ENCODE measurements at regions not wholly inside any gene's neighbourhood (a gene's known extent, or its start where the extent isn't known, plus 50 kb on each side); places are given as distances from the start of the nearest gene placed in this dataset.

GRCh38 chr3:3599016-3599415 lies 200.2 kb upstream of the LRRN1 start:
- DNase-seq (ENCODE audit: low spot score) = no peak
- H3K36me3 Mint-ChIP-seq (ENCODE audit: low read depth) = no peaks in the 10 kb centered on the region
- no peaks in the 10 kb centered on the region for H3K27me3 Mint-ChIP-seq (ENCODE audit: low read depth)
- H3K27ac Mint-ChIP-seq = no peak overlapping the region
- H3K4me1 Mint-ChIP-seq (ENCODE audit: low read depth) = no peaks in the 10 kb centered on the region
- no peak overlapping the region for H3K4me3 Mint-ChIP-seq
- H3K9me3 Mint-ChIP-seq = no peaks in the 10 kb centered on the region

GRCh38 chr3:3594986-3595385 lies 204.2 kb upstream of the LRRN1 start:
- no peak overlapping the region for H3K4me3 Mint-ChIP-seq
- H3K9me3 Mint-ChIP-seq = no peaks in the 10 kb centered on the region
- no peaks in the 10 kb centered on the region for H3K4me1 Mint-ChIP-seq (ENCODE audit: low read depth)
- no peaks in the 10 kb centered on the region for H3K36me3 Mint-ChIP-seq (ENCODE audit: low read depth)
- H3K27ac Mint-ChIP-seq = no peak overlapping the region
- no peak for DNase-seq (ENCODE audit: low spot score)
- H3K27me3 Mint-ChIP-seq (ENCODE audit: low read depth) = no peaks in the 10 kb centered on the region

GRCh38 chr3:3589715-3590130 lies 209.5 kb upstream of the LRRN1 start:
- Mint-ChIP-seq H3K9me3 (no peaks in the 10 kb centered on the region), H3K27ac (no peak overlapping the region)

GRCh38 chr3:3587647-3587972 lies 211.6 kb upstream of the LRRN1 start:
- no peak overlapping the region for H3K4me3 Mint-ChIP-seq
- H3K27ac Mint-ChIP-seq = no peak overlapping the region
- no peaks in the 10 kb centered on the region for H3K4me1 Mint-ChIP-seq (ENCODE audit: low read depth)
- no peak for DNase-seq (ENCODE audit: low spot score)
- H3K36me3 Mint-ChIP-seq (ENCODE audit: low read depth) = no peaks in the 10 kb centered on the region
- H3K27me3 Mint-ChIP-seq (ENCODE audit: low read depth) = no peaks in the 10 kb centered on the region
- H3K9me3 Mint-ChIP-seq = no peaks in the 10 kb centered on the region

More at GRCh38 chr3:3589715-3590130, 209.5 kb upstream of the LRRN1 start:
- Mint-ChIP-seq H3K36me3 (ENCODE audit: low read depth) (no peaks in the 10 kb centered on the region), H3K27me3 (ENCODE audit: low read depth) (no peaks in the 10 kb centered on the region), H3K4me1 (ENCODE audit: low read depth) (no peaks in the 10 kb centered on the region), H3K4me3 (no peak overlapping the region)
- no peak for DNase-seq (ENCODE audit: low spot score)

- Mint-ChIP-seq H3K27ac (no peak overlapping the region), H3K9me3 (no peaks in the 10 kb centered on the region)
Observed at GRCh38 chr3:3586843-3587646, 212.2 kb upstream of the LRRN1 start.

GRCh38 chr3:3586336-3586735 lies 212.9 kb upstream of the LRRN1 start:
- DNase-seq (ENCODE audit: low spot score) = no peak
- no peaks in the 10 kb centered on the region for H3K36me3 Mint-ChIP-seq (ENCODE audit: low read depth)
- H3K4me1 Mint-ChIP-seq (ENCODE audit: low read depth) = no peaks in the 10 kb centered on the region
- H3K4me3 Mint-ChIP-seq = no peak overlapping the region
- no peaks in the 10 kb centered on the region for H3K27me3 Mint-ChIP-seq (ENCODE audit: low read depth)
- H3K9me3 Mint-ChIP-seq = no peaks in the 10 kb centered on the region
- no peak overlapping the region for H3K27ac Mint-ChIP-seq

More at GRCh38 chr3:3586843-3587646, 212.2 kb upstream of the LRRN1 start:
- Mint-ChIP-seq H3K36me3 (ENCODE audit: low read depth) (no peaks in the 10 kb centered on the region), H3K27me3 (ENCODE audit: low read depth) (no peaks in the 10 kb centered on the region), H3K4me3 (no peak overlapping the region), H3K4me1 (ENCODE audit: low read depth) (no peaks in the 10 kb centered on the region)
- DNase-seq (ENCODE audit: low spot score) = no peak

- H3K4me1 Mint-ChIP-seq (ENCODE audit: low read depth) = no peaks in the 10 kb centered on the region
- no peak overlapping the region for H3K4me3 Mint-ChIP-seq
- no peaks in the 10 kb centered on the region for H3K27me3 Mint-ChIP-seq (ENCODE audit: low read depth)
- DNase-seq (ENCODE audit: low spot score) = no peak
- H3K9me3 Mint-ChIP-seq = no peaks in the 10 kb centered on the region
- H3K36me3 Mint-ChIP-seq (ENCODE audit: low read depth) = no peaks in the 10 kb centered on the region
- no peak overlapping the region for H3K27ac Mint-ChIP-seq
Observed at GRCh38 chr3:3579658-3580057, 219.6 kb upstream of the LRRN1 start.

GRCh38 chr3:3578718-3579117 lies 220.5 kb upstream of the LRRN1 start:
- no peaks in the 10 kb centered on the region for H3K27me3 Mint-ChIP-seq (ENCODE audit: low read depth)
- H3K36me3 Mint-ChIP-seq (ENCODE audit: low read depth) = no peaks in the 10 kb centered on the region
- no peaks in the 10 kb centered on the region for H3K9me3 Mint-ChIP-seq
- H3K4me3 Mint-ChIP-seq = no peak overlapping the region
- DNase-seq (ENCODE audit: low spot score) = no peak
- H3K27ac Mint-ChIP-seq = no peak overlapping the region
- H3K4me1 Mint-ChIP-seq (ENCODE audit: low read depth) = no peaks in the 10 kb centered on the region

- H3K4me1 Mint-ChIP-seq (ENCODE audit: low read depth) = no peaks in the 10 kb centered on the region
- H3K27me3 Mint-ChIP-seq (ENCODE audit: low read depth) = no peaks in the 10 kb centered on the region
- no peak overlapping the region for H3K4me3 Mint-ChIP-seq
- no peak overlapping the region for H3K27ac Mint-ChIP-seq
- H3K9me3 Mint-ChIP-seq = no peaks in the 10 kb centered on the region
- no peaks in the 10 kb centered on the region for H3K36me3 Mint-ChIP-seq (ENCODE audit: low read depth)
- DNase-seq (ENCODE audit: low spot score) = no peak
Observed at GRCh38 chr3:3577823-3578222, 221.4 kb upstream of the LRRN1 start.

GRCh38 chr3:3573341-3573740 lies 225.9 kb upstream of the LRRN1 start:
- H3K9me3 Mint-ChIP-seq = no peaks in the 10 kb centered on the region

GRCh38 chr3:3560591-3561311 lies 238.5 kb upstream of the LRRN1 start:
- no peaks in the 10 kb centered on the region for H3K4me1 Mint-ChIP-seq (ENCODE audit: low read depth)
- H3K27me3 Mint-ChIP-seq (ENCODE audit: low read depth) = no peaks in the 10 kb centered on the region
- DNase-seq (ENCODE audit: low spot score) = no peak
- no peaks in the 10 kb centered on the region for H3K36me3 Mint-ChIP-seq (ENCODE audit: low read depth)
- no peaks in the 10 kb centered on the region for H3K9me3 Mint-ChIP-seq
- H3K4me3 Mint-ChIP-seq = no peak overlapping the region
- no peak overlapping the region for H3K27ac Mint-ChIP-seq

More at GRCh38 chr3:3573341-3573740, 225.9 kb upstream of the LRRN1 start:
- Mint-ChIP-seq H3K27ac (no peak overlapping the region), H3K27me3 (ENCODE audit: low read depth) (no peaks in the 10 kb centered on the region), H3K36me3 (ENCODE audit: low read depth) (no peaks in the 10 kb centered on the region), H3K4me3 (no peak overlapping the region), H3K4me1 (ENCODE audit: low read depth) (no peaks in the 10 kb centered on the region)
- no peak for DNase-seq (ENCODE audit: low spot score)

- DNase-seq (ENCODE audit: low spot score) = no peak
- no peak overlapping the region for H3K27ac Mint-ChIP-seq
- H3K4me3 Mint-ChIP-seq = no peak overlapping the region
- H3K36me3 Mint-ChIP-seq (ENCODE audit: low read depth) = no peaks in the 10 kb centered on the region
- H3K9me3 Mint-ChIP-seq = no peaks in the 10 kb centered on the region
- H3K4me1 Mint-ChIP-seq (ENCODE audit: low read depth) = no peaks in the 10 kb centered on the region
- H3K27me3 Mint-ChIP-seq (ENCODE audit: low read depth) = no peaks in the 10 kb centered on the region
Observed at GRCh38 chr3:3559786-3560185, 239.4 kb upstream of the LRRN1 start.

- H3K4me1 Mint-ChIP-seq (ENCODE audit: low read depth) = no peaks in the 10 kb centered on the region
- H3K4me3 Mint-ChIP-seq = no peak overlapping the region
- no peak overlapping the region for H3K27ac Mint-ChIP-seq
- no peaks in the 10 kb centered on the region for H3K9me3 Mint-ChIP-seq
- no peak for DNase-seq (ENCODE audit: low spot score)
- H3K27me3 Mint-ChIP-seq (ENCODE audit: low read depth) = no peaks in the 10 kb centered on the region
- H3K36me3 Mint-ChIP-seq (ENCODE audit: low read depth) = no peaks in the 10 kb centered on the region
Observed at GRCh38 chr3:3556078-3556477, 243.2 kb upstream of the LRRN1 start.

- H3K4me1 Mint-ChIP-seq (ENCODE audit: low read depth) = no peaks in the 10 kb centered on the region
- no peaks in the 10 kb centered on the region for H3K27me3 Mint-ChIP-seq (ENCODE audit: low read depth)
- no peak for DNase-seq (ENCODE audit: low spot score)
- no peaks in the 10 kb centered on the region for H3K36me3 Mint-ChIP-seq (ENCODE audit: low read depth)
- no peaks in the 10 kb centered on the region for H3K9me3 Mint-ChIP-seq
- H3K27ac Mint-ChIP-seq = no peak overlapping the region
- H3K4me3 Mint-ChIP-seq = no peak overlapping the region
Observed at GRCh38 chr3:3553236-3553635, 246.0 kb upstream of the LRRN1 start.
